BLaER1 (cell line): ENCODE measurements at regions not wholly inside any gene's neighbourhood (a gene's known extent, or its start where the extent isn't known, plus 50 kb on each side); places are given as distances from the start of the nearest gene placed in this dataset.
A peak's percentile ranks its signal among the peaks of the same experiment; 100 is the strongest.

Source experiments
- H3K27ac ChIP-seq: shearing (Covaris generic); formaldehyde crosslinking; 2 replicates; pipeline ENCODE4 v1.8.1; 2022
- H3K27me3 ChIP-seq: shearing (Covaris generic); formaldehyde crosslinking; 2 replicates; pipeline ENCODE4 v1.8.1; 2022
- H3K36me3 ChIP-seq: shearing (Covaris generic); formaldehyde crosslinking; 2 replicates; pipeline ENCODE4 v1.8.1; 2022
- H3K4me1 ChIP-seq: shearing (Covaris generic); formaldehyde crosslinking; 2 replicates; pipeline ENCODE4 v1.8.1; 2022
- H3K4me2 ChIP-seq: shearing (Covaris generic); formaldehyde crosslinking; 2 replicates; pipeline ENCODE4 v1.8.1; 2022
- H3K4me3 ChIP-seq: shearing (Covaris generic); formaldehyde crosslinking; 2 replicates; pipeline ENCODE4 v1.8.1; 2022
- H3K9ac ChIP-seq: shearing (Covaris generic); formaldehyde crosslinking; 2 replicates; pipeline ENCODE4 v1.8.1; 2022
- H3K9me3 ChIP-seq: shearing (Covaris generic); formaldehyde crosslinking; 2 replicates; pipeline ENCODE4 v1.8.1; 2022
- H4K20me1 ChIP-seq: shearing (Covaris generic); formaldehyde crosslinking; 2 replicates; pipeline ENCODE4 v1.8.1; 2022
- Cebpa-rat ChIP-seq: shearing (Covaris generic); IDR thresholded peaks from 2 replicates; pipeline ENCODE4 v1.8.1; 2022

- H3K9me3 ChIP-seq, result 0 out of 2 replicates have a peak, but pooled peaks cover 4% of the 10 kb centered on the region
- H3K27me3 ChIP-seq, result no peaks in the 10 kb centered on the region
- no peak overlapping the region for H3K4me3 ChIP-seq
- no peaks in the 10 kb centered on the region for H3K36me3 ChIP-seq
- H3K4me1 ChIP-seq, result peaks cover 25% of the 10 kb centered on the region
- no peaks in the 10 kb centered on the region for H4K20me1 ChIP-seq
- H3K4me2 ChIP-seq, result no peak overlapping the region
- H3K27ac ChIP-seq, result no peak overlapping the region
- no peak for TF ChIP-seq Cebpa-rat
- H3K9ac ChIP-seq, result no peak overlapping the region
Measured at GRCh38 chr11:127875131-127875530, 712.2 kb downstream of the ETS1 start.

GRCh38 chr11:127873478-127873877, 713.9 kb downstream of the ETS1 start:
- H3K27ac ChIP-seq, result no peak overlapping the region
- no peak for TF ChIP-seq Cebpa-rat
- H3K4me2 ChIP-seq, result no peak overlapping the region
- no peak overlapping the region for H3K4me3 ChIP-seq
- H4K20me1 ChIP-seq, result no peaks in the 10 kb centered on the region
- peaks cover 9% of the 10 kb centered on the region for H3K4me1 ChIP-seq
- H3K9ac ChIP-seq, result no peak overlapping the region
- no peaks in the 10 kb centered on the region for H3K36me3 ChIP-seq
- no peaks in the 10 kb centered on the region for H3K9me3 ChIP-seq
- H3K27me3 ChIP-seq, result no peaks in the 10 kb centered on the region

DNA sequence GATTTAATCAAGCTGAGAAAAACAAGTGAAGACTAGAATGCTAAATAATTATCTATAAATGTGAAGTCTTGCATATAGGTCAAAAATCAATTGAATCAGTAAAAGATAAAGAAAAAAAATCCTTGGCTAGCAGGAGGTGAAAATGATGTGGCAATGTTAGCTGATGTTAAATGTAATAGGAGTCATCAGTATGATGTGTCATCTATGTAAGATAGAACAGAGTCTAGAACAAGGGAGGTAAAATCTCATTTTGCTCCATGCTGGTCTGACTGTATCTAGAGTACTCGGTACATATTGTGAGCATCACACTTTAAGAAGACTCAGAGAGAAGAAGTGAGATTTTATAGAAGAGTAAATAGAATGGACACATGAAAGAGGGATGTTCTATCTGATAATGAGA, 721.2 kb downstream of the ETS1 start:
- Histone ChIP-seq H3K27ac (no peak overlapping the region), H3K9me3 (no peaks in the 10 kb centered on the region), H3K27me3 (no peaks in the 10 kb centered on the region), H3K4me2 (no peak overlapping the region), H4K20me1 (no peaks in the 10 kb centered on the region), H3K4me3 (no peak overlapping the region), H3K9ac (no peak overlapping the region), H3K4me1 (peaks cover 10% of the 10 kb centered on the region), H3K36me3 (no peaks in the 10 kb centered on the region)
- no peak for TF ChIP-seq Cebpa-rat

DNA sequence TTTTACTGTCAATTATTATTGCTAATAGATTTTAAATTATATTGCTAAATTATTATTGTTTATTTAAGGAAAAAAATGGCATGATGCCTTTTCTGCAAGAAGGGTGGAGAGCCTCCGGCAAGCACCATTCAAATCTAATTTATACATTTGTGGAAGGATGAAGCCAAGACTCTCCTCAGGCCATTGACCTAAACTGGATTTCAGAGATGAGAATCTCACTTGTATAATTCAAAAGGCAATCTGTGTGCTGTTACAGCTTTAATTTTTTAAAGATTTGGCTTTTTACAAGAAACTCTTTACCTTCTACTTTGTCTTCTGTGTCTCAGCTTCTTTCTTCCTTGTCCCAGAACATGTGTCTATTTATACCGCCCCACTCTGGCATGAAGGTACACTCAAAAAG, 722.5 kb downstream of the ETS1 start:
- no peak overlapping the region for H3K9ac ChIP-seq
- H3K4me3 ChIP-seq, result no peak overlapping the region
- H4K20me1 ChIP-seq, result no peaks in the 10 kb centered on the region
- H3K27ac ChIP-seq, result no peak overlapping the region
- TF ChIP-seq Cebpa-rat, result no peak
- H3K27me3 ChIP-seq, result no peaks in the 10 kb centered on the region
- peaks cover 22% of the 10 kb centered on the region for H3K4me1 ChIP-seq
- no peaks in the 10 kb centered on the region for H3K9me3 ChIP-seq
- no peaks in the 10 kb centered on the region for H3K36me3 ChIP-seq
- no peak overlapping the region for H3K4me2 ChIP-seq

DNA sequence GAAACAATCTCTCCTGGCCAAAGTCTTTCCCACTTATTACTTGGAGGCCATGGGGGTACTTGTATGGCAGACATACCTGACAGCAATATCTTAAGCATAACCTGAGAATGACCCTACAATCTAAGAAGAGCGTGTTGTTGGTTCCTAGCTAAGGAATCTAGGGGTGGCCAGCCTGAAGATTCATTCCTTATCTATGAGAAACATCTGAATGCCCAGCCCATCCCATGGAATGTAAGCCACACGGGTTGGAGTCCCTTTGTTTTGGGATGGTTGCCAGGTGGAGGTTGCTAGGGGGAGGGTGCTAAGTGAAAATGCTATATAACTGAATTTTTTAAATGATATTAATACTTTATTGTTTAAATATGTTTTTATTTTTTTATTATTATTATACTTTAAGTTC, 725.0 kb downstream of the ETS1 start:
- no peak for TF ChIP-seq Cebpa-rat
- Histone ChIP-seq H4K20me1 (no peaks in the 10 kb centered on the region), H3K27me3 (no peaks in the 10 kb centered on the region), H3K4me3 (no peak overlapping the region), H3K4me2 (no peak overlapping the region), H3K27ac (no peak overlapping the region), H3K4me1 (peaks cover 36% of the 10 kb centered on the region), H3K9me3 (no peaks in the 10 kb centered on the region), H3K36me3 (no peaks in the 10 kb centered on the region), H3K9ac (no peak overlapping the region)

DNA sequence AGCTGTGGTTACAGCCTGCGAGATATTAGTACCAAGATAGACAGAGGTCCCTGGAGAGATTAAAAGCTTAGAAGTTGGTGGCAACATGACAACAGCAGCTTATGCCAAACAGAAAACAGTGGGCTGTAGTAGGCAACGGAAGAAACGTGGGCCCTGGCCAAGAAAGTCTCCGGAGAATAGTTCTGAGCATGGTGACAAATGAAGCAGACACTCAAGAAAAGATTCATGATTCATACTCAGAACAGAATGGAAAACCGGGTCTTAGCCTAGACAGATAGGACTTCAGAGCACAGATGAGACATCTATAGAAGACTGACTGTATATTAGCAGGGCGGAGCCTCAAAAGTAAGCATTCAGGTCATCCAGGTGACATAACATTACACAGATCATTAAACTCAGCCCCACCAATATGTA, 727.4 kb downstream of the ETS1 start:
- no peak for TF ChIP-seq Cebpa-rat
- peak overlapping the region; percentile 58 for H3K27ac ChIP-seq
- no peaks in the 10 kb centered on the region for H3K36me3 ChIP-seq
- H3K27me3 ChIP-seq, result no peaks in the 10 kb centered on the region
- H3K4me2 ChIP-seq, result peak overlapping the region; percentile 75
- no peak overlapping the region for H3K9ac ChIP-seq
- H3K4me3 ChIP-seq, result no peak overlapping the region
- no peaks in the 10 kb centered on the region for H4K20me1 ChIP-seq
- H3K4me1 ChIP-seq, result peaks cover 30% of the 10 kb centered on the region
- no peaks in the 10 kb centered on the region for H3K9me3 ChIP-seq

GRCh38 chr11:127844876-127845275, 742.5 kb downstream of the ETS1 start:
- no peaks in the 10 kb centered on the region for H4K20me1 ChIP-seq
- no peak overlapping the region for H3K4me3 ChIP-seq
- H3K4me2 ChIP-seq, result no peak overlapping the region
- H3K27me3 ChIP-seq, result no peaks in the 10 kb centered on the region
- no peak overlapping the region for H3K27ac ChIP-seq
- no peak overlapping the region for H3K9ac ChIP-seq
- no peaks in the 10 kb centered on the region for H3K9me3 ChIP-seq
- H3K36me3 ChIP-seq, result no peaks in the 10 kb centered on the region
- no peaks in the 10 kb centered on the region for H3K4me1 ChIP-seq
- TF ChIP-seq Cebpa-rat, result no peak

DNA sequence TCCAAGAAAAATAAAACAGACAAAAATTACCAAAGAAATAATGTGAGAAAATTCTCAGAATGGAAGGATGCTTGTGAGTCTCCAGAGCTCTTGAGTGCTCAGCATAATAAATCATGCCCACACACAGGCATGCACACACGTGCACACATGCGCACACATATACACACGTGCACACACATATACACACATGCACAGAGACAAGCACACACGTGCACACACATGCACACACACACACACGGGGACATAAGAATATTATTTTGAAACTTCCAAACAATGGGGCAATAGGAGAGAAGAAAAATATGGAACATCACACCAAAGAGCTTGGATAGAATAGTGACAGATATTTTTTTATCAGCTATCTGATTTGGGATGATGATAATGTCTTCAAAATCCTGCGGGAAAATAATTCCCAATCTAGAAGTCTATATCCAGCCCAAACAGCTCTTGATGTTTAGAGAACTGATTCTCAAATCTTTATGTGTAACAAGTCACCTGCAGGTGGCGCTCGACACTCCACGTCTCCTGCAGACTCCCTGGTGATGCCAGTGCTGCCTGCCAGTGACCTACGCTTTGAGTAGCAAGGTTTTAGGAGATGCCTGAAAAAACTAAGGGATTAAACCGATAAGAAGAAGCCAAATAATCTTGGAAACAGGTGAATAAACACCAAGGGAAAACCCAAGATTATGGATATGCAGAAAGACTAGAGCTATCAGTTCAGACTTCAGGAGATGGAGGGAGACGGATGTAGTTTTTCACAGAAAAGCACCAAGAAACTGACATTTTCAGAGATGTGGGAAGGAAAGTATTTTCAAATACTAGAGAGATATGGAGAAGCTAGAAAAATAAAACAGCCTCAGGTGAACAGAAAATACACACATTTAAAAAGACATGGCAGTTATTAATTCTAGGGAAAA, 743.6 kb downstream of the ETS1 start:
- H3K27me3 ChIP-seq, result no peaks in the 10 kb centered on the region
- H3K9me3 ChIP-seq, result no peaks in the 10 kb centered on the region
- H3K4me3 ChIP-seq, result no peak overlapping the region
- H3K4me1 ChIP-seq, result no peaks in the 10 kb centered on the region
- no peak for TF ChIP-seq Cebpa-rat
- no peaks in the 10 kb centered on the region for H4K20me1 ChIP-seq
- H3K36me3 ChIP-seq, result no peaks in the 10 kb centered on the region
- H3K9ac ChIP-seq, result no peak overlapping the region
- H3K4me2 ChIP-seq, result no peak overlapping the region
- H3K27ac ChIP-seq, result no peak overlapping the region

DNA sequence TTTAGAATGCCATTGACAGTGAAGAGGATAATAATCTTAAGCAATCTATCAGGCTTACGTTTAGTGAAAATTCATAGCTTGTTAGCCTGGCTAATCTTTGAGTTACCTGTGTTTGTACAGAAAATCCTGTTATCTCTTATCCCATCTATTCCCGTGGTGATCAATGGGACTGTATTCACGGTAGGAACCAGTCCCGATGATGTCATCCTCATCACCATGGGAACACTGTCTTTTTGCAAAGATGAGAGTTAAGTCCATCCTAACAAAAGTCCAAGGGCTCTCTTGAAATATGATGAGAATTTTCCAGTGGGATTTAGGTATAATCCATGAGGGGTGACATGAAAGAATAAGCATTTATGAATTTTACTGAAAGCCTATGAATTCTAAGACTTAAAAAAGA, 762.2 kb downstream of the ETS1 start:
- Histone ChIP-seq H3K4me3 (no peak overlapping the region), H3K9me3 (no peaks in the 10 kb centered on the region), H3K27me3 (no peaks in the 10 kb centered on the region), H3K4me1 (no peaks in the 10 kb centered on the region), H4K20me1 (no peaks in the 10 kb centered on the region), H3K9ac (no peak overlapping the region), H3K27ac (no peak overlapping the region), H3K4me2 (no peak overlapping the region), H3K36me3 (no peaks in the 10 kb centered on the region)
- TF ChIP-seq Cebpa-rat, result no peak

- H3K4me1 ChIP-seq, result no peaks in the 10 kb centered on the region
- H3K36me3 ChIP-seq, result no peaks in the 10 kb centered on the region
- no peak overlapping the region for H3K4me3 ChIP-seq
- H3K27ac ChIP-seq, result no peak overlapping the region
- H3K9ac ChIP-seq, result no peak overlapping the region
- no peaks in the 10 kb centered on the region for H3K27me3 ChIP-seq
- no peaks in the 10 kb centered on the region for H3K9me3 ChIP-seq
- no peak for TF ChIP-seq Cebpa-rat
- no peak overlapping the region for H3K4me2 ChIP-seq
- no peaks in the 10 kb centered on the region for H4K20me1 ChIP-seq
Measured at GRCh38 chr11:127818625-127819024, 768.7 kb downstream of the ETS1 start.
